ENCODE measurements at regions not wholly inside any gene's neighbourhood (a gene's known extent, or its start where the extent isn't known, plus 50 kb on each side); places are given as distances from the start of the nearest gene placed in this dataset.

GRCh38 chr3:26550413-26550812 is 72.2 kb upstream of the LRRC3B start:
- TF ChIP-seq EZH2 (IDR thresholded peaks at IDR 0.05) = no peak
- no peak for TF ChIP-seq EZH2phosphoT487 (IDR thresholded peaks at IDR 0.05)
- TF ChIP-seq CTCF (IDR thresholded peaks at IDR 0.05) = no peak
